Psoas muscle (tissue), 7 donors: ENCODE measurements at regions not wholly inside any gene's neighbourhood (a gene's known extent, or its start where the extent isn't known, plus 50 kb on each side); places are given as distances from the start of the nearest gene placed in this dataset.

Experiments used
- ATAC-seq, 4 donors: fragments of 200-7000 bp; cut with Tn5 transposase; one replicate each; pipeline ENCODE4 v1.9.1; 2020; ENCODE audit warnings: moderate library complexity in 3 of 4, mild to moderate bottlenecking in 2 of 4
- DNase-seq, 2 donors: peaks; one replicate each; pipeline ENCODE4 v3.0.0-alpha.2; 2020
- H3K27ac ChIP-seq: fragments of 200-600 bp; one replicate; pipeline ENCODE4 v1.8.0; 2022
- H3K27me3 ChIP-seq, 3 donors: fragments of 200-600 bp in 1 of 3; one replicate each; pipeline versions ENCODE4 v1.6.1 to v1.8.0; 2013 to 2022; ENCODE audit warnings: low read length in 2 of 3, mild to moderate bottlenecking in 2 of 3, moderate library complexity in 1 of 3; ENCODE audit not compliant: insufficient read depth in 3 of 3
- H3K36me3 ChIP-seq, 2 donors: fragments of 200-600 bp in 1 of 2; one replicate each; pipeline versions ENCODE4 v1.6.1 to v1.8.0; 2013 to 2022; ENCODE audit warnings: low read depth in 1 of 2, mild to moderate bottlenecking in 1 of 2, moderate library complexity in 1 of 2; ENCODE audit not compliant: insufficient read depth in 1 of 2
- H3K4me1 ChIP-seq: fragments of 200-600 bp; one replicate; pipeline ENCODE4 v1.8.0; 2022
- H3K4me3 ChIP-seq: fragments of 200-600 bp; one replicate; pipeline ENCODE4 v1.8.0; 2022; ENCODE audit warnings: mild to moderate bottlenecking
- H3K9me3 ChIP-seq: fragments of 200-600 bp; one replicate; pipeline ENCODE4 v1.8.0; 2022
- CTCF ChIP-seq: fragments of 200-600 bp; IDR thresholded peaks from one replicate; pipeline ENCODE4 v1.8.0; 2022; ENCODE audit warnings: antibody characterized with exemption
- WGBS, 3 donors: extraction: QIAGEN DNeasy Blood & Tissue Kit; methylation state at CpG; one replicate each; pipeline versions ENCODE4 v1.1.6 to v1.1.7; 2013; 5-methylcytosine and 5-hydroxymethylcytosine counted together
- intact Hi-C, 2 donors: fragments of 100-400 bp; cut with DNase I; formaldehyde crosslinking; loops; one replicate each; pipeline versions ENCODE4 v1.11.0 to v1.14.2; 2022
- donor health status: healthy with polysubstance abuse.
- donor health status: DM: no; HTN: no; CAD: no; lungs with moderate emphysema.
- donor health status: Bipolar disorder and iron deficiency.
- donor health status: healthy.
- donor health status: DM: yes; HTN: yes; CAD: no.
- donor health status: DM: no; HTN: no; CAD: no.
- donor health status: DM: yes; HTN: yes; CAD: no.

GRCh38 chr1:22290157-22290556 lies 147.3 kb upstream of the WNT4 start:
- ATAC-seq, result no peak
- TF ChIP-seq CTCF, result no peak
- WGBS, 3 donors, result 64 to 87% (median 85%) methylated on average over 8 of the region's 8 CpGs

GRCh38 chr1:22290611-22291010 lies 147.7 kb upstream of the WNT4 start:
- intact Hi-C loops, result no loop called here

More at GRCh38 chr1:22290157-22290556, 147.3 kb upstream of the WNT4 start:
- Histone ChIP-seq H3K27me3 (peaks cover 0 to 35% (median 8%) of the 10 kb centered on the region in 3 donors), H3K4me3 (no peak overlapping the region), H3K36me3 (no peaks in the 10 kb centered on the region), H3K27ac (no peak overlapping the region), H3K9me3 (no peaks in the 10 kb centered on the region), H3K4me1 (no peaks in the 10 kb centered on the region)
- intact Hi-C loops, result no loop called here
- no peak for DNase-seq

GRCh38 chr1:22291057-22291456 lies 148.2 kb upstream of the WNT4 start:
- no peak for TF ChIP-seq CTCF
- ATAC-seq (no peak), DNase-seq (no peak)
- Histone ChIP-seq H3K27ac (no peak overlapping the region), H3K4me1 (no peaks in the 10 kb centered on the region), H3K4me3 (no peak overlapping the region), H3K9me3 (no peaks in the 10 kb centered on the region), H3K36me3 (no peaks in the 10 kb centered on the region), H3K27me3 (peaks cover 0 to 44% (median 5%) of the 10 kb centered on the region in 3 donors)
- WGBS, 3 donors, result 67 to 74% (median 70%) methylated on average over 6 of the region's 6 CpGs
- intact Hi-C loops, result no loop called here

More at GRCh38 chr1:22290611-22291010, 147.7 kb upstream of the WNT4 start:
- 66 to 76% (median 67%) methylated on average over 8 to 9 of the region's 9 CpGs for WGBS, 3 donors
- peaks cover 0 to 40% (median 8%) of the 10 kb centered on the region in 3 donors for H3K27me3 ChIP-seq
- H3K27ac ChIP-seq, result no peak overlapping the region
- no peaks in the 10 kb centered on the region for H3K36me3 ChIP-seq
- H3K4me1 ChIP-seq, result no peaks in the 10 kb centered on the region
- TF ChIP-seq CTCF, result no peak
- DNase-seq (no peak), ATAC-seq (no peak)
- H3K4me3 ChIP-seq, result no peak overlapping the region
- H3K9me3 ChIP-seq, result no peaks in the 10 kb centered on the region

GRCh38 chr1:22291494-22291893 lies 148.6 kb upstream of the WNT4 start:
- Histone ChIP-seq H3K27me3 (peaks cover 0 to 48% (median 5%) of the 10 kb centered on the region in 3 donors), H3K27ac (no peak overlapping the region), H3K36me3 (no peaks in the 10 kb centered on the region), H3K4me3 (no peak overlapping the region), H3K4me1 (no peaks in the 10 kb centered on the region), H3K9me3 (no peaks in the 10 kb centered on the region)
- TF ChIP-seq CTCF, result no peak
- no peak for ATAC-seq
- DNase-seq, result no peak
- intact Hi-C loops, result no loop called here
